Adipocyte (in vitro differentiated cells): ENCODE measurements at regions not wholly inside any gene's neighbourhood (a gene's known extent, or its start where the extent isn't known, plus 50 kb on each side); places are given as distances from the start of the nearest gene placed in this dataset.
A peak's percentile ranks its signal among the peaks of the same experiment; 100 is the strongest.

Experiments used
- DNase-seq: peaks from one replicate; pipeline ENCODE4 v3.0.0-alpha.2; 2015; ENCODE audit warnings: low read depth
- H3K27me3 ChIP-seq: replicated peaks from 2 replicates; pipeline ENCODE4 v1.7.0; 2013; ENCODE audit warnings: mild to moderate bottlenecking, low read length, moderate library complexity; ENCODE audit not compliant: control insufficient read depth, insufficient read depth
- H3K36me3 ChIP-seq: 2 replicates; pipeline ENCODE4 v1.7.0; 2013; ENCODE audit warnings: low read length, mild to moderate bottlenecking, moderate library complexity; ENCODE audit not compliant: control insufficient read depth, insufficient read depth, severe bottlenecking
- H3K4me1 ChIP-seq: 2 replicates; pipeline ENCODE4 v1.7.0; 2013; ENCODE audit warnings: mild to moderate bottlenecking, low read length, moderate library complexity; ENCODE audit not compliant: control insufficient read depth, insufficient read depth
- H3K4me3 ChIP-seq: 2 replicates; pipeline ENCODE4 v1.7.0; 2013; ENCODE audit warnings: mild to moderate bottlenecking, low read length, moderate library complexity
- H3K9ac ChIP-seq: 2 replicates; pipeline ENCODE4 v1.7.0; 2013; ENCODE audit warnings: mild to moderate bottlenecking, low read length, moderate library complexity
- H3K9me3 ChIP-seq: 2 replicates; pipeline ENCODE4 v1.7.0; 2013; ENCODE audit warnings: mild to moderate bottlenecking, low read length, moderate library complexity; ENCODE audit not compliant: control insufficient read depth

DNA sequence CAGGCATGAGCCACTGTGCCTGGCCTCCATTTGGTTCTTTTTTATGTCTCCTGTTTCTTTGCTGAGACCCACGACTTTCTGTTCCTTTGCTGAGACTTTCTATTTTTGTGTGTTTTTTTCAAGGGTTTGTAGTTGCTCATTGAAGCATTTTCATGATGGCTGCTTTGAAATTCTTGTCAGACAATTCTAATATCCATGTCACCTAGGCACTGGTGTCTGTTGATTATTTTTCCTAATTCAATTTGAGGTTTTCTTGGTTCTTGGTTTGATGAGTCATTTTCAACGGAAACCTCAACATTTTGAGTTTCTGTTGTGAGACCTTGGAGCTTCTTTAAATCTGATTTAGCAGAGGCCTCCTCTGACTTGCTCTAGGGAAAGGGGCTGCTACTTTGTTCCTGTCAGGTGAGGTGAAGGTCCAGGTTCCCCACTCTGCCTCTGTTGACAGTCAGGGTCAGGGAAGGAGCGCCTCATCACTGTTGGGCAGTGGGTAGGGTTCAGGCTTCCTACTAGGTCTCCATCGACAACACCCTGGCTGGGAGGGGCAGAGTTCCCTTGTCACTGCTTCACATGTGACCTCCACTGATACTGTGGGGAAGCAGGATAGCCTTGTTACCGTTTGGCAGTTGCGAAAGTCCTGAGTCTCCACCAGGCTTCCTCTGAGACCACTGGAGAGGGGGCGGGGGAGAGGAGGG lies 66.1 kb upstream of the SMOX start:
- H3K36me3 ChIP-seq = no peaks in the 10 kb centered on the region
- H3K4me3 ChIP-seq = peak overlapping the region; percentile 8
- no peaks in the 10 kb centered on the region for H3K9me3 ChIP-seq
- peaks cover 37% of the 10 kb centered on the region for H3K4me1 ChIP-seq
- peak; percentile 55 for DNase-seq
- peak overlapping the region; percentile 57 for H3K9ac ChIP-seq
- no peaks in the 10 kb centered on the region for H3K27me3 ChIP-seq

GRCh38 chr20:4081421-4081820 lies 66.1 kb upstream of the RNF24 start:
- Histone ChIP-seq H3K9ac (no peak overlapping the region), H3K4me3 (peak overlapping the region; percentile 37), H3K9me3 (no peaks in the 10 kb centered on the region), H3K27me3 (no peaks in the 10 kb centered on the region), H3K4me1 (peaks cover 43% of the 10 kb centered on the region), H3K36me3 (no peaks in the 10 kb centered on the region)
- no peak for DNase-seq

DNA sequence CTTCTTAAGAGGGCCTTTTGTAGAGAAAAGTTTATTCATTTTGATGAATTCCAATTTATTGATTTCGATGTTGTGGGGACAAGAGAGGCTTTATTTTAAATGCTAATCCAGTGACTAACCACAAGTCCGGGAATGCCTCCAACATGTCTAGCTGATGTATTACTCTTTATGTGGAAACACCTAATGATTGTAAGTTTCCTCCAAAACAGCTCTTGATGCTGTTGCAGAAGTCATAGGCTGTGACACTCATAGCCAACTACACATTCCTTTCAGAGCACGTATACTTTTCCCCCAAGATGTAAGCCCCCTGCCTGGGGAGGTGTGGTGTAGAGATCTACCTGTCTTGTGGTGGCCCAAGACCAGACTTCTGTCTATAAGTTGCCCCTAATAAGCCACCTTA lies 61.3 kb upstream of the RNF24 start:
- DNase-seq = peak; percentile 84

DNA sequence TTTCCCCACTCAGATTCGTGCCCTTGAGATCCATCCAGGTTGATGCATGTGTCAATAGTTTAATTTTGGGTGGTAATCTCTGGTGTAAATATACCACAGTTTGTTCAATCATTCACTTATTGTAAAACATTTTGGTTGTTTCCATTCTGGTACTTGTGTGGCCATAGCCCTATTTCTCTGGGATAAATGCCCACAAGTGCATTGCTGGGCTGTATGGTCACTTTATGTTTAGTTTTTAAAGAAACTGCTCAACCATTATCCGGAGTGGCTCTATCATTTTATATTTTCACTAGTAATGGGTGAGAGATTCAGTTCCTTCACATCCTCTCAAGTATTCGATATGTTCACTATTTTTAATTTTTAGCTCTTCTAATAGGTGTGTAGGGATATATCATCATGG lies 60.7 kb upstream of the RNF24 start:
- no peak for DNase-seq
- Histone ChIP-seq H3K9ac (peak overlapping the region; percentile 30), H3K36me3 (no peaks in the 10 kb centered on the region), H3K9me3 (no peaks in the 10 kb centered on the region), H3K27me3 (no peaks in the 10 kb centered on the region), H3K4me3 (peak overlapping the region; percentile 8), H3K4me1 (peaks cover 40% of the 10 kb centered on the region)

More for the DNA sequence above, 61.3 kb upstream of the RNF24 start:
- H3K4me3 ChIP-seq = peak overlapping the region; percentile 8
- peaks cover 35% of the 10 kb centered on the region for H3K4me1 ChIP-seq
- no peaks in the 10 kb centered on the region for H3K9me3 ChIP-seq
- peak overlapping the region; percentile 30 for H3K9ac ChIP-seq
- no peaks in the 10 kb centered on the region for H3K36me3 ChIP-seq
- H3K27me3 ChIP-seq = no peaks in the 10 kb centered on the region

- H3K9ac ChIP-seq = no peak overlapping the region
- H3K4me3 ChIP-seq = no peak overlapping the region
- H3K4me1 ChIP-seq = peaks cover 51% of the 10 kb centered on the region
- H3K9me3 ChIP-seq = no peaks in the 10 kb centered on the region
- no peaks in the 10 kb centered on the region for H3K27me3 ChIP-seq
- DNase-seq = no peak
- no peaks in the 10 kb centered on the region for H3K36me3 ChIP-seq
These were observed 59.6 kb upstream of the RNF24 start for GRCh38 chr20:4074877-4075455.

- H3K27me3 ChIP-seq = no peaks in the 10 kb centered on the region
- no peak overlapping the region for H3K9ac ChIP-seq
- no peak for DNase-seq
- H3K36me3 ChIP-seq = no peaks in the 10 kb centered on the region
- H3K9me3 ChIP-seq = no peaks in the 10 kb centered on the region
- peaks cover 58% of the 10 kb centered on the region for H3K4me1 ChIP-seq
- no peak overlapping the region for H3K4me3 ChIP-seq
These were observed 58.7 kb upstream of the RNF24 start for GRCh38 chr20:4073852-4074741.

DNA sequence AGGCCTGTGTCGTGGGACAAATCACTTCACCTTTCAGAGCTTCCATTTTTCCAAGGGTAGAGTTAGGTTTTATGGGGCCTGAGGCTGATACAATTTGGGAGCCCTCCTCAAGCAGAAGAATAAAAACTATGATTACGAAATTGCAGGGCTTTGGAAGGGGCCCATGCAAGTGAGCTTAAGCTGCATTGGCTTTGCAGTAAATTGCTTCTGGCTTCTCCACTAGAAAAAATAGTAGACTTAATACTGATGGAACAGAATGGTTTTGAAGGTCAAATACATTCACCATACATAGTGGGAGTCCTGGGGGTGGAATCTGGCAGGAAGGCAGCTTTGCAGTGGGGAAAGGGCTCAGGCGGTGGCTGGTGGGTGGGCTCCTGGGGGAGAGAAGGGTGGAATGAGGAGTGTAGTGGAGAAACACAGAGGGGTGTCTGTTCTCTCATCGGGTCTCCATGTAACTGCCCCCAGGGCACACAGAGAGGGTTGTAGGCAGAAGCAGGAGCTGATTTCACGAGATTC lies 55.9 kb upstream of the RNF24 start:
- Histone ChIP-seq H3K9ac (peak overlapping the region; percentile 52), H3K36me3 (no peaks in the 10 kb centered on the region), H3K27me3 (no peaks in the 10 kb centered on the region), H3K4me1 (peaks cover 76% of the 10 kb centered on the region), H3K4me3 (no peak overlapping the region), H3K9me3 (no peaks in the 10 kb centered on the region)
- DNase-seq = peak; percentile 71

DNA sequence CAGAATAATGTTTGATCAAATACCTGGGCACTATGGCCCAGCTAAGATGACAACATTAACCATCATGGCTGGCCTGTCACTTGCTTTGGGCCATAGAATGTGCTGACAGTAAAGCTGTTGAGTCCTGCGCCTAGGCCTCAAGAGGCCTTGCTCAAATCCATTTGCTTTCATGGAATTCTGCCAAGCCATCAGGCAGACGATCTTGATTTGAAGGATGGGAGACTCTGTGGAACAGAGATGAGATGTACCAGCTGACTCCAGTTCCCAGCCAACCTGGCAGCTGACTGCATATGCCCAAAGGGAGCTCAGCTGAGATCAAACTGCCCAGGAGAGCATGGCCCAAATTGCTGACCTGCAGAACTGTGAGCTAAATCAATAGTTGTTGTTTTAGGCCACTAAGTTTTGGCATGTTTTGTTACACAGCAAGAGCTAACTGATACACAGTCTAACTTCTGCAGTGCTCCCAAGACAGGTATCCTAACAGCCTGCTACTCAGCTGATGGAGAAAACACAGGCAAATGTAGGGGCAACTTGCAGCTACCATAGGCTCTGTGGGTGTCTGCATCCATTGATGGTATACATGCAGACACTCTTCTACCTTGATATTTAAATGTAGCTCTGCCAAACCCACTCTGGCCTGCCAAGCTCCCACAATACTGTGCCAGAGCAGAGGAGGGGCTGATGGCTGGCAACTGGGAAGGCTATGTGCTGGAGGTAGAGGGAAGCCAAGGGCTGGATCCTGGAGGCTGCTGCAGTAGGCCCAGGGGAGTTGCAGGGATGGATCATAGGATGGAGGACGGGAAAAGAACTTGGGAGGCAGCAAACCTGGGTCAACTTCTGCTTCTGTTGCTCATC lies 55.2 kb upstream of the RNF24 start:
- Histone ChIP-seq H3K4me3 (no peak overlapping the region), H3K9me3 (no peaks in the 10 kb centered on the region), H3K4me1 (peaks cover 76% of the 10 kb centered on the region), H3K27me3 (no peaks in the 10 kb centered on the region), H3K36me3 (no peaks in the 10 kb centered on the region), H3K9ac (peak overlapping the region; percentile 52)
- no peak for DNase-seq

- DNase-seq = no peak
These were observed 54.4 kb upstream of the RNF24 start for GRCh38 chr20:4069751-4070150.

GRCh38 chr20:4068708-4069107 lies 53.4 kb upstream of the RNF24 start:
- Histone ChIP-seq H3K4me3 (no peak overlapping the region), H3K36me3 (no peaks in the 10 kb centered on the region), H3K9ac (no peak overlapping the region), H3K4me1 (peaks cover 78% of the 10 kb centered on the region), H3K9me3 (no peaks in the 10 kb centered on the region), H3K27me3 (no peaks in the 10 kb centered on the region)
- DNase-seq = no peak

More at GRCh38 chr20:4069751-4070150, 54.4 kb upstream of the RNF24 start:
- peaks cover 75% of the 10 kb centered on the region for H3K4me1 ChIP-seq
- no peak overlapping the region for H3K4me3 ChIP-seq
- H3K27me3 ChIP-seq = no peaks in the 10 kb centered on the region
- no peaks in the 10 kb centered on the region for H3K9me3 ChIP-seq
- H3K9ac ChIP-seq = peak overlapping the region; percentile 31
- no peaks in the 10 kb centered on the region for H3K36me3 ChIP-seq
